ENCODE measurements at regions not wholly inside any gene's neighbourhood (a gene's known extent, or its start where the extent isn't known, plus 50 kb on each side); places are given as distances from the start of the nearest gene placed in this dataset.

DNA sequence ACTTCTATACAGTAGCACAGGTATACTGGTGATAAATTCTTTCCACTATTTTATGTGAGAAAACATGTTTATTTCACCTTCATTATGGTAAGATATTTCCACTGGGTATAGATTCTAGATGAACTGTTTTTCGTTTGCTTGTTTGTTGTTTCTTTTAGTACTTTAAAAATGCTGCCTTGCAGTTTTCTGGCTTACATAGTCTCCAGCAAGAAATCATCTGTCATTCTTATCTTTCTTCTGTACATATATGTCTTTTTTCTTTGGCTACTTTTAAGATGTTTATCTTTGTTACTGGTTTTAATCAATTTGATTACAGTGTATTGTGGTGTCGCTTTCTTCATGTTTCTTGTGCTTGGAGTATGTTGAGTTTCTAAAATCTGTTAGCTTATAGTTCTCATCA lies 333.3 kb upstream of the HTR2A start:
- TF ChIP-seq SMC3 (conservative IDR thresholded peaks at IDR 0.05; ENCODE audit: poor library complexity) (no peak), POLR2AphosphoS5 (IDR thresholded peaks at IDR 0.05) (no peak), EP300 (conservative IDR thresholded peaks at IDR 0.05; ENCODE audit: poor library complexity, severe bottlenecking) (no peak), TAF1 (IDR thresholded peaks at IDR 0.05; ENCODE audit: low read depth) (no peak), EZH2 (IDR thresholded peaks at IDR 0.05; ENCODE audit: borderline replicate concordance, insufficient read depth, low read length, poor library complexity, severe bottlenecking) (no peak), RAD21 (conservative IDR thresholded peaks at IDR 0.05) (no peak)
- TF ChIP-seq, protein P1, sequence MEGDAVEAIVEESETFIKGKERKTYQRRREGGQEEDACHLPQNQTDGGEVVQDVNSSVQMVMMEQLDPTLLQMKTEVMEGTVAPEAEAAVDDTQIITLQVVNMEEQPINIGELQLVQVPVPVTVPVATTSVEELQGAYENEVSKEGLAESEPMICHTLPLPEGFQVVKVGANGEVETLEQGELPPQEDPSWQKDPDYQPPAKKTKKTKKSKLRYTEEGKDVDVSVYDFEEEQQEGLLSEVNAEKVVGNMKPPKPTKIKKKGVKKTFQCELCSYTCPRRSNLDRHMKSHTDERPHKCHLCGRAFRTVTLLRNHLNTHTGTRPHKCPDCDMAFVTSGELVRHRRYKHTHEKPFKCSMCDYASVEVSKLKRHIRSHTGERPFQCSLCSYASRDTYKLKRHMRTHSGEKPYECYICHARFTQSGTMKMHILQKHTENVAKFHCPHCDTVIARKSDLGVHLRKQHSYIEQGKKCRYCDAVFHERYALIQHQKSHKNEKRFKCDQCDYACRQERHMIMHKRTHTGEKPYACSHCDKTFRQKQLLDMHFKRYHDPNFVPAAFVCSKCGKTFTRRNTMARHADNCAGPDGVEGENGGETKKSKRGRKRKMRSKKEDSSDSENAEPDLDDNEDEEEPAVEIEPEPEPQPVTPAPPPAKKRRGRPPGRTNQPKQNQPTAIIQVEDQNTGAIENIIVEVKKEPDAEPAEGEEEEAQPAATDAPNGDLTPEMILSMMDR (IDR thresholded peaks at IDR 0.05; ENCODE audit: poor library complexity, severe bottlenecking) = no peak

All from neural cell (in vitro differentiated cells).